DND-41 (cell line): ENCODE measurements at regions not wholly inside any gene's neighbourhood (a gene's known extent, or its start where the extent isn't known, plus 50 kb on each side); places are given as distances from the start of the nearest gene placed in this dataset.

Experiments used
- EZH2 ChIP-seq: IDR thresholded peaks from 3 replicates; pipeline ENCODE4 v1.6.1; 2012; ENCODE audit warnings: borderline replicate concordance, low read depth, mild to moderate bottlenecking, moderate library complexity, low read length, inconsistent platforms; ENCODE audit not compliant: severe bottlenecking
- TF ChIP-seq, protein P1 (sequence below): IDR thresholded peaks from 2 replicates; pipeline ENCODE4 v1.5.1; 2012; ENCODE audit warnings: borderline replicate concordance, low read length, moderate library complexity, mild to moderate bottlenecking; ENCODE audit not compliant: poor library complexity, severe bottlenecking; ENCODE audit errors: extremely low read depth

DNA sequence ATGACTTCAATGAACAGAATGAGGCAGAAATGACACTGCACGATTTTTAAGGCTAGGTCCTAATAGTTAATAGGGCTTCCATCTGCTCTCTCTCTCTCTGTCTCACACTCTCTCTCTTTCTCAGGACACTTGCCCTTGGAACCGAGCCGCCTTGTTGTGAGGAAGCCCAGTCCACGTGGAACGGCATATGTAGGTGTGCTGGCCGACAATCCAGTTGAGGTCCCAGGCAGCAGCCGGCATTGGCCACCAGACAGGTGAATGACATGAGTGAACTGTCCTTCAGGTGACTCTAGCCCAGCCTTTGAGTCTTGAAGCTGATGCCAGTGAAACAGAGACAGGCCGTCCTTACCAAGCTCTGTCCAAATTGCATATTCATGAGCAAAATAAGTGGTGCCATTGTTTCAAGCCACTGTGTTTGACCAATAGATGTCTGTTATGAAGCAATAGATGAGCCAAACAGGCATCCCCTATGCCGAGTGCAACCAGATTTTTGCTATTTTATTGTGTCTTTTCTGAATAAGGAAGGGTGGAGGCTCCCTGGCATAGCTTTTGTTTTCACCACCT lies 217.5 kb upstream of the LHX5 start:
- TF ChIP-seq, protein P1, sequence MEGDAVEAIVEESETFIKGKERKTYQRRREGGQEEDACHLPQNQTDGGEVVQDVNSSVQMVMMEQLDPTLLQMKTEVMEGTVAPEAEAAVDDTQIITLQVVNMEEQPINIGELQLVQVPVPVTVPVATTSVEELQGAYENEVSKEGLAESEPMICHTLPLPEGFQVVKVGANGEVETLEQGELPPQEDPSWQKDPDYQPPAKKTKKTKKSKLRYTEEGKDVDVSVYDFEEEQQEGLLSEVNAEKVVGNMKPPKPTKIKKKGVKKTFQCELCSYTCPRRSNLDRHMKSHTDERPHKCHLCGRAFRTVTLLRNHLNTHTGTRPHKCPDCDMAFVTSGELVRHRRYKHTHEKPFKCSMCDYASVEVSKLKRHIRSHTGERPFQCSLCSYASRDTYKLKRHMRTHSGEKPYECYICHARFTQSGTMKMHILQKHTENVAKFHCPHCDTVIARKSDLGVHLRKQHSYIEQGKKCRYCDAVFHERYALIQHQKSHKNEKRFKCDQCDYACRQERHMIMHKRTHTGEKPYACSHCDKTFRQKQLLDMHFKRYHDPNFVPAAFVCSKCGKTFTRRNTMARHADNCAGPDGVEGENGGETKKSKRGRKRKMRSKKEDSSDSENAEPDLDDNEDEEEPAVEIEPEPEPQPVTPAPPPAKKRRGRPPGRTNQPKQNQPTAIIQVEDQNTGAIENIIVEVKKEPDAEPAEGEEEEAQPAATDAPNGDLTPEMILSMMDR: no peak
- TF ChIP-seq EZH2: no peak
